Panc1 (cell line): ENCODE measurements at regions not wholly inside any gene's neighbourhood (a gene's known extent, or its start where the extent isn't known, plus 50 kb on each side); places are given as distances from the start of the nearest gene placed in this dataset.

Experiments used
- ATAC-seq: fragments of 200-7000 bp; cut with Tn5 transposase; 2 replicates; pipeline ENCODE4 v1.9.1; 2020; ENCODE audit warnings: mild to moderate bottlenecking, moderate library complexity
- BruUV-seq: library from RNA; stranded (reverse); fragments of 400-500 nt; replicated peaks from 2 replicates; lab custom pipeline; 2021; lab: Mats Ljungman, UMichigan
- CTCF ChIA-PET: fragments of 300-600 bp; sonication (Branson Sonifier 250); formaldehyde crosslinking; loops from one replicate; lab custom pipeline; 2022; ENCODE audit warnings: antibody characterized with exemption; lab: Charles Lee
- POLR2A ChIA-PET: fragments of 300-600 bp; sonication (Branson Sonifier 250); formaldehyde crosslinking; loops from one replicate; lab custom pipeline; 2022; ENCODE audit warnings: antibody characterized with exemption; lab: Charles Lee
- DNase-seq: peaks from one replicate; pipeline ENCODE4 v3.0.0-alpha.2; 2010; ENCODE audit warnings: low read depth, low spot score
- H3K27ac ChIP-seq: 2 replicates; pipeline ENCODE4 v1.5.1; 2011; ENCODE audit warnings: mild to moderate bottlenecking, low read length, inconsistent platforms
- H3K27me3 ChIP-seq: fragments of 200-500 bp; sonication (Bioruptor generic); 2 replicates; pipeline ENCODE4 v1.6.0; 2014; ENCODE audit warnings: low read length, inconsistent platforms; ENCODE audit not compliant: control insufficient read depth, insufficient read depth
- H3K36me3 ChIP-seq: fragments of 200-500 bp; sonication (Bioruptor generic); 2 replicates; pipeline ENCODE4 v1.5.1; 2014; ENCODE audit warnings: inconsistent platforms, mild to moderate bottlenecking, low read length, moderate library complexity; ENCODE audit not compliant: control insufficient read depth, insufficient read depth
- H3K4me1 ChIP-seq: 2 replicates; pipeline ENCODE4 v1.5.1; 2011; ENCODE audit warnings: inconsistent platforms, mild to moderate bottlenecking, low read length, moderate library complexity; ENCODE audit not compliant: control insufficient read depth, insufficient read depth
- H3K4me3 ChIP-seq, 2 experiments: 2 replicates each; pipeline ENCODE4 v1.5.1; 2011 to 2012; ENCODE audit warnings: low read depth in 2 of 2, low read length in 2 of 2, mild to moderate bottlenecking in 2 of 2, inconsistent platforms in 1 of 2, moderate library complexity in 1 of 2
- H3K9me3 ChIP-seq: fragments of 200-500 bp; sonication (Bioruptor generic); 2 replicates; pipeline ENCODE4 v1.5.1; 2014; ENCODE audit warnings: low read depth, mild to moderate bottlenecking, inconsistent platforms, low read length, moderate library complexity; ENCODE audit not compliant: control insufficient read depth, insufficient read depth
- POLR2AphosphoS5 ChIP-seq: IDR thresholded peaks from 2 replicates; pipeline ENCODE4 v1.6.1; 2012; ENCODE audit warnings: mild to moderate bottlenecking, low read depth, low read length, moderate library complexity
- REST ChIP-seq, 2 experiments: IDR thresholded peaks; 2 replicates each; pipeline ENCODE4 v1.6.1; 2011 to 2012; ENCODE audit warnings: low read depth in 2 of 2, control low read depth in 1 of 2, low read length in 1 of 2, mild to moderate bottlenecking in 1 of 2, moderate library complexity in 1 of 2; ENCODE audit not compliant: insufficient read depth in 1 of 2
- SIN3A ChIP-seq: IDR thresholded peaks from 2 replicates; pipeline ENCODE4 v1.6.1; 2012; ENCODE audit warnings: low read depth, mild to moderate bottlenecking, low read length, moderate library complexity, borderline replicate concordance; ENCODE audit not compliant: insufficient read depth
- TCF7L2 ChIP-seq: IDR thresholded peaks from 2 replicates; pipeline ENCODE4 v1.6.1; 2011; ENCODE audit warnings: mild to moderate bottlenecking, low read depth, low read length, inconsistent platforms
- in situ Hi-C: cut with HindIII; loops from 2 replicates; pipeline ENCODE4 v1.10.0; 2016; ENCODE audit warnings: low sequenced_read_pairs, low pct_unique_long_range_greater_than_20kb
- intact Hi-C: fragments of 100-400 bp; cut with micrococcal nuclease; formaldehyde crosslinking; loops from one replicate; pipeline ENCODE4 v1.10.0; 2022; ENCODE audit not compliant: unreplicated experiment
- TF ChIP-seq, protein P1 (sequence below): fragments of 450-650 bp; IDR thresholded peaks from 2 replicates; pipeline ENCODE4 v1.5.1; 2017; ENCODE audit warnings: mild to moderate bottlenecking

GRCh38 chr3:107103786-107104185, 273.5 kb upstream of the CCDC54 start:
- BruUV-seq: no TSS peak
- Histone ChIP-seq H3K4me1 (no peaks in the 10 kb centered on the region), H3K36me3 (no peaks in the 10 kb centered on the region), H3K27me3 (no peaks in the 10 kb centered on the region), H3K27ac (no peak overlapping the region), H3K4me3 (no peak overlapping the region), H3K9me3 (no peaks in the 10 kb centered on the region)
- POLR2A ChIA-PET: no interaction called here
- no peak for ATAC-seq
- in situ Hi-C loops (no loop called here), intact Hi-C loops (no loop called here)
- DNase-seq: no peak
- no peak for TF ChIP-seq SIN3A
- TF ChIP-seq POLR2AphosphoS5: no peak
- TF ChIP-seq, protein P1, sequence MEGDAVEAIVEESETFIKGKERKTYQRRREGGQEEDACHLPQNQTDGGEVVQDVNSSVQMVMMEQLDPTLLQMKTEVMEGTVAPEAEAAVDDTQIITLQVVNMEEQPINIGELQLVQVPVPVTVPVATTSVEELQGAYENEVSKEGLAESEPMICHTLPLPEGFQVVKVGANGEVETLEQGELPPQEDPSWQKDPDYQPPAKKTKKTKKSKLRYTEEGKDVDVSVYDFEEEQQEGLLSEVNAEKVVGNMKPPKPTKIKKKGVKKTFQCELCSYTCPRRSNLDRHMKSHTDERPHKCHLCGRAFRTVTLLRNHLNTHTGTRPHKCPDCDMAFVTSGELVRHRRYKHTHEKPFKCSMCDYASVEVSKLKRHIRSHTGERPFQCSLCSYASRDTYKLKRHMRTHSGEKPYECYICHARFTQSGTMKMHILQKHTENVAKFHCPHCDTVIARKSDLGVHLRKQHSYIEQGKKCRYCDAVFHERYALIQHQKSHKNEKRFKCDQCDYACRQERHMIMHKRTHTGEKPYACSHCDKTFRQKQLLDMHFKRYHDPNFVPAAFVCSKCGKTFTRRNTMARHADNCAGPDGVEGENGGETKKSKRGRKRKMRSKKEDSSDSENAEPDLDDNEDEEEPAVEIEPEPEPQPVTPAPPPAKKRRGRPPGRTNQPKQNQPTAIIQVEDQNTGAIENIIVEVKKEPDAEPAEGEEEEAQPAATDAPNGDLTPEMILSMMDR: no peak
- no peak for TF ChIP-seq TCF7L2
- TF ChIP-seq REST (IDR thresholded peaks at IDR 0.05; ENCODE audit: insufficient read depth in 1 of 2, low read depth in 2 of 2, low read length in 1 of 2): no peak
- CTCF ChIA-PET: interaction anchor here (0.7 kb wide), 1 partner anchor 355 kb away, joined by 8 read pairs; no protein-coding TSS in a partner anchor

- BruUV-seq: no TSS peak
- no peak for TF ChIP-seq SIN3A
- TF ChIP-seq REST (IDR thresholded peaks at IDR 0.05; ENCODE audit: insufficient read depth in 1 of 2, low read depth in 2 of 2, low read length in 1 of 2): no peak
- no peak for TF ChIP-seq POLR2AphosphoS5
- TF ChIP-seq, protein P1: no peak
- TF ChIP-seq TCF7L2: no peak
- in situ Hi-C loops (no loop called here), intact Hi-C loops (no loop called here)
- DNase-seq: no peak
- Histone ChIP-seq H3K27ac (no peak overlapping the region), H3K36me3 (no peaks in the 10 kb centered on the region), H3K4me1 (no peaks in the 10 kb centered on the region), H3K9me3 (no peaks in the 10 kb centered on the region), H3K4me3 (no peak overlapping the region), H3K27me3 (no peaks in the 10 kb centered on the region)
- POLR2A ChIA-PET: no interaction called here
- no peak for ATAC-seq
- CTCF ChIA-PET: no interaction called here
These were observed 270.9 kb upstream of the CCDC54 start for GRCh38 chr3:107106316-107106715.
